22Rv1 (cell line): ENCODE measurements at regions not wholly inside any gene's neighbourhood (a gene's known extent, or its start where the extent isn't known, plus 50 kb on each side); places are given as distances from the start of the nearest gene placed in this dataset.

Experiments used
- ZFX ChIP-seq: fragments of 450-650 bp; IDR thresholded peaks from 2 replicates; pipeline ENCODE4 v1.6.1; 2017; ENCODE audit warnings: antibody characterized with exemption, borderline replicate concordance
- TF ChIP-seq, protein P1 (sequence below): fragments of 450-650 bp; IDR thresholded peaks from 2 replicates; pipeline ENCODE4 v1.5.1; 2017; ENCODE audit warnings: mild to moderate bottlenecking

DNA sequence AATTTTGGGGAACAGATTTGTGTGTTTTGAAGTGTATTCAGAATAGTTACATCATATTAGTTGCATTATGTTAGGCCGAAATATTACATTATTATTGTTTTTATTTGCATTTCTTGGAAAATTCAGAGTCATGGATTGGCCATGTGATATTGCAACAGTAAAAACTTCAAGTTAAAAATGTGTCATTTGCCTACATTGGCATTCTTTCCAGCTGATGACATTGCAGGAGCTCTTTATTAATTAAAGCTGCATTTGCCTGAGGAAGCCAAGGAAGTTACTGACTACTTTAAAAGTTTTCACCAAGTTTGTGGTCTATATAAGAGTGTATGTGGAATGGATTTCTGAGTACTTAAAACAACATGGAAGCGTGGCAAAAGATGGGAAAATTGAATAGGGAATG, 726.4 kb upstream of the SGO1 start:
- TF ChIP-seq, protein P1, sequence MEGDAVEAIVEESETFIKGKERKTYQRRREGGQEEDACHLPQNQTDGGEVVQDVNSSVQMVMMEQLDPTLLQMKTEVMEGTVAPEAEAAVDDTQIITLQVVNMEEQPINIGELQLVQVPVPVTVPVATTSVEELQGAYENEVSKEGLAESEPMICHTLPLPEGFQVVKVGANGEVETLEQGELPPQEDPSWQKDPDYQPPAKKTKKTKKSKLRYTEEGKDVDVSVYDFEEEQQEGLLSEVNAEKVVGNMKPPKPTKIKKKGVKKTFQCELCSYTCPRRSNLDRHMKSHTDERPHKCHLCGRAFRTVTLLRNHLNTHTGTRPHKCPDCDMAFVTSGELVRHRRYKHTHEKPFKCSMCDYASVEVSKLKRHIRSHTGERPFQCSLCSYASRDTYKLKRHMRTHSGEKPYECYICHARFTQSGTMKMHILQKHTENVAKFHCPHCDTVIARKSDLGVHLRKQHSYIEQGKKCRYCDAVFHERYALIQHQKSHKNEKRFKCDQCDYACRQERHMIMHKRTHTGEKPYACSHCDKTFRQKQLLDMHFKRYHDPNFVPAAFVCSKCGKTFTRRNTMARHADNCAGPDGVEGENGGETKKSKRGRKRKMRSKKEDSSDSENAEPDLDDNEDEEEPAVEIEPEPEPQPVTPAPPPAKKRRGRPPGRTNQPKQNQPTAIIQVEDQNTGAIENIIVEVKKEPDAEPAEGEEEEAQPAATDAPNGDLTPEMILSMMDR = no peak
- TF ChIP-seq ZFX = no peak
